H1 (cell line): ENCODE measurements at regions not wholly inside any gene's neighbourhood (a gene's known extent, or its start where the extent isn't known, plus 50 kb on each side); places are given as distances from the start of the nearest gene placed in this dataset.

Experiments
- CTCF ChIA-PET: fragments of 300-600 bp; sonication (Branson Sonifier 250); formaldehyde crosslinking; loops from one replicate; lab custom pipeline; 2021; ENCODE audit not compliant: partially characterized antibody; lab: Charles Lee
- POLR2A ChIA-PET: fragments of 300-600 bp; sonication (Branson Sonifier 250); formaldehyde crosslinking; loops from one replicate; lab custom pipeline; 2021; ENCODE audit warnings: inconsistent platforms; ENCODE audit not compliant: partially characterized antibody; lab: Charles Lee
- DNase-seq, 2 experiments: peaks; one replicate each; pipeline versions ENCODE4 v3.0.0 to v3.0.0-alpha.2; 2010 to 2022; ENCODE audit warnings: low spot score in 2 of 2, low read depth in 1 of 2, mixed read lengths in 1 of 2
- FAIRE-seq: peaks from 2 replicates; lab custom pipeline; 2011; peaks lifted over from hg19 to GRCh38; lab: Jason Lieb, UNC
- H2AFZ ChIP-seq: 2 replicates; pipeline ENCODE4 v1.8.1; 2012; ENCODE audit warnings: low read length, inconsistent platforms
- H2AK5ac ChIP-seq: 2 replicates; pipeline ENCODE4 v1.6.1; 2013; ENCODE audit warnings: low read depth, low read length
- H2BK120ac ChIP-seq: replicated peaks from 2 replicates; pipeline ENCODE3; 2013; ENCODE audit warnings: low read depth, low read length, inconsistent platforms
- H2BK12ac ChIP-seq: 2 replicates; pipeline ENCODE4 v1.6.1; 2013; ENCODE audit warnings: low read depth, low read length
- H2BK15ac ChIP-seq: 2 replicates; pipeline ENCODE4 v1.6.1; 2013; ENCODE audit warnings: low read length
- H2BK20ac ChIP-seq: 2 replicates; pipeline ENCODE4 v1.6.1; 2013; ENCODE audit warnings: low read length
- H2BK5ac ChIP-seq: 2 replicates; pipeline ENCODE4 v1.6.1; 2013; ENCODE audit warnings: low read depth, low read length
- H3K14ac ChIP-seq: 2 replicates; pipeline ENCODE4 v1.6.1; 2013; ENCODE audit warnings: inconsistent platforms; ENCODE audit not compliant: insufficient read length
- H3K18ac ChIP-seq: 2 replicates; pipeline ENCODE4 v1.6.1; 2013; ENCODE audit warnings: low read length; ENCODE audit errors: extremely low read depth
- H3K23ac ChIP-seq: 2 replicates; pipeline ENCODE4 v1.6.1; 2013; ENCODE audit warnings: inconsistent platforms; ENCODE audit not compliant: insufficient read length
- H3K23me2 ChIP-seq: 2 replicates; pipeline ENCODE4 v1.6.1; 2013; ENCODE audit warnings: low read depth, low read length
- H3K27ac ChIP-seq: 2 replicates; pipeline ENCODE4 v1.6.1; 2011; ENCODE audit warnings: low read depth, low read length, inconsistent platforms
- H3K27me3 ChIP-seq, 4 experiments: replicated peaks in 1 of 4; 1 replicate in 1 of 4; 2 replicates in 3 of 4; pipeline versions ENCODE4 v1.6.1 to v1.8.1; 2011 to 2013; ENCODE audit warnings: low read length in 3 of 4, mild to moderate bottlenecking in 3 of 4, inconsistent platforms in 2 of 4, mixed read lengths in 2 of 4, moderate library complexity in 1 of 4; ENCODE audit not compliant: control insufficient read depth in 3 of 4, insufficient read depth in 3 of 4; ENCODE audit errors: extremely low read depth in 1 of 4
- H3K36me3 ChIP-seq, 4 experiments: 2 replicates each; pipeline versions ENCODE4 v1.6.1 to v1.8.1; 2011 to 2013; ENCODE audit warnings: mild to moderate bottlenecking in 4 of 4, low read length in 3 of 4, moderate library complexity in 2 of 4, control low read depth in 1 of 4, inconsistent platforms in 1 of 4; ENCODE audit not compliant: insufficient read depth in 4 of 4, control insufficient read depth in 2 of 4
- H3K4ac ChIP-seq: replicated peaks from 2 replicates; pipeline ENCODE3; 2013; ENCODE audit warnings: low read length, low read depth, mixed read lengths, inconsistent platforms; ENCODE audit not compliant: insufficient read length
- H3K4me1 ChIP-seq, 4 experiments: replicated peaks in 1 of 4; 1 replicate in 1 of 4; 2 replicates in 3 of 4; pipeline versions ENCODE4 v1.6.1 to v1.8.1; 2011 to 2013; ENCODE audit warnings: low read length in 3 of 4, inconsistent platforms in 2 of 4, mixed read lengths in 1 of 4; ENCODE audit not compliant: insufficient read depth in 4 of 4, control insufficient read depth in 3 of 4
- H3K4me2 ChIP-seq, 2 experiments: 2 replicates each; pipeline versions ENCODE4 v1.6.1 to v1.8.1; 2011 to 2013; ENCODE audit warnings: low read depth in 2 of 2, low read length in 2 of 2, control low read depth in 1 of 2, inconsistent platforms in 1 of 2, mild to moderate bottlenecking in 1 of 2; ENCODE audit not compliant: insufficient read depth in 1 of 2
- H3K4me3 ChIP-seq, 4 experiments: fragments of 200-600, 300-600 bp in 1 of 4; sonication (generic), shearing (Covaris generic), sonication (Bioruptor Twin) in 1 of 4; 2 replicates each; pipeline versions ENCODE4 v1.5.1 to v1.8.1; 2011 to 2016; ENCODE audit warnings: low read length in 4 of 4, low read depth in 3 of 4, control low read depth in 2 of 4, inconsistent platforms in 2 of 4, mild to moderate bottlenecking in 2 of 4, mixed read lengths in 1 of 4, moderate library complexity in 1 of 4; ENCODE audit not compliant: insufficient read depth in 2 of 4; ENCODE audit errors: extremely low read depth in 1 of 4
- H3K56ac ChIP-seq: replicated peaks from 2 replicates; pipeline ENCODE3; 2013; ENCODE audit warnings: low read depth, mild to moderate bottlenecking, mixed read lengths, low read length, inconsistent platforms; ENCODE audit not compliant: insufficient read length
- H3K79me1 ChIP-seq: 2 replicates; pipeline ENCODE4 v1.6.1; 2013; ENCODE audit warnings: low read depth, low read length, control low read depth
- H3K79me2 ChIP-seq, 2 experiments: 2 replicates each; pipeline versions ENCODE4 v1.6.1 to v1.8.1; 2012 to 2013; ENCODE audit warnings: low read length in 2 of 2, mild to moderate bottlenecking in 2 of 2, inconsistent platforms in 1 of 2; ENCODE audit not compliant: insufficient read depth in 2 of 2, control insufficient read depth in 1 of 2
- H3K9ac ChIP-seq, 4 experiments: replicated peaks in 1 of 4; 1 replicate in 1 of 4; 2 replicates in 3 of 4; pipeline versions ENCODE4 v1.6.1 to v1.8.1; 2011 to 2013; ENCODE audit warnings: low read depth in 3 of 4, low read length in 3 of 4, control low read depth in 2 of 4, mild to moderate bottlenecking in 2 of 4, moderate library complexity in 2 of 4, inconsistent platforms in 1 of 4; ENCODE audit errors: extremely low read depth in 1 of 4
- H3K9me3 ChIP-seq, 2 experiments: 2 replicates each; pipeline versions ENCODE4 v1.6.1 to v1.8.1; 2012 to 2013; ENCODE audit warnings: mild to moderate bottlenecking in 2 of 2, moderate library complexity in 2 of 2, control low read depth in 1 of 2, inconsistent platforms in 1 of 2, low read depth in 1 of 2, low read length in 1 of 2, mixed read lengths in 1 of 2; ENCODE audit not compliant: insufficient read depth in 2 of 2
- H4K20me1 ChIP-seq, 2 experiments: replicated peaks in 1 of 2; 2 replicates each; pipeline versions ENCODE3 to v1.8.1; 2011 to 2013; ENCODE audit warnings: inconsistent platforms in 2 of 2, low read length in 2 of 2, mild to moderate bottlenecking in 1 of 2; ENCODE audit not compliant: insufficient read depth in 2 of 2, control insufficient read depth in 1 of 2
- H4K5ac ChIP-seq: 2 replicates; pipeline ENCODE4 v1.6.1; 2013; ENCODE audit warnings: low read length, low read depth, mixed read lengths, inconsistent platforms; ENCODE audit not compliant: insufficient read length
- H4K8ac ChIP-seq: 2 replicates; pipeline ENCODE4 v1.8.0; 2013; ENCODE audit warnings: mild to moderate bottlenecking, moderate library complexity, low read length, inconsistent platforms; ENCODE audit not compliant: insufficient read depth; ENCODE audit errors: extremely low read depth
- H4K91ac ChIP-seq: replicated peaks from 2 replicates; pipeline ENCODE3; 2013; ENCODE audit warnings: low read length, mixed read lengths, inconsistent platforms; ENCODE audit not compliant: insufficient read length
- BACH1 ChIP-seq: IDR thresholded peaks from 2 replicates; pipeline ENCODE4 v1.6.1; 2012; ENCODE audit warnings: low read length, improper control_type of control experiment
- EGR1 ChIP-seq: IDR thresholded peaks from 2 replicates; pipeline ENCODE4 v1.6.1; 2011; ENCODE audit warnings: low read depth, low read length, borderline replicate concordance
- NANOG ChIP-seq: IDR thresholded peaks from 2 replicates; pipeline ENCODE4 v1.6.1; 2011; ENCODE audit warnings: low read length, low read depth, mild to moderate bottlenecking, inconsistent platforms; ENCODE audit not compliant: insufficient read depth, poor library complexity, severe bottlenecking
- RFX5 ChIP-seq: IDR thresholded peaks from 2 replicates; pipeline ENCODE4 v1.6.1; 2011; ENCODE audit warnings: low read depth, low read length, improper control_type of control experiment, borderline replicate concordance
- WGBS, 2 experiments: shearing (Covaris generic) in 1 of 2; methylation state at CpG; one replicate each; pipeline versions ENCODE4 v1.1.6 to v1.1.7; 2013 to 2015; ENCODE audit warnings: low lambda C conversion rate in 2 of 2, mixed read lengths in 2 of 2, inconsistent platforms in 1 of 2, low coverage in 1 of 2, missing lambda C conversion rate in 1 of 2; ENCODE audit not compliant: insufficient replicate concordance in 2 of 2, insufficient coverage in 1 of 2, insufficient read length in 1 of 2; ENCODE audit errors: extremely low coverage in 1 of 2, missing lambda C conversion rate in 1 of 2; 5-methylcytosine and 5-hydroxymethylcytosine counted together

GRCh38 chrX:140431521-140431920, 73.3 kb downstream of the SOX3 start:
- Histone ChIP-seq H3K4me2 (no peak overlapping the region), H3K79me2 (no peaks in the 10 kb centered on the region), H2AK5ac (no peak overlapping the region), H2BK5ac (no peak overlapping the region), H3K23me2 (no peaks in the 10 kb centered on the region), H3K4me3 (no peak overlapping the region), H3K56ac (no peak overlapping the region), H3K14ac (no peak overlapping the region), H3K27ac (no peak overlapping the region), H3K4ac (no peak overlapping the region), H3K9ac (no peak overlapping the region), H3K18ac (no peak overlapping the region), H4K8ac (no peak overlapping the region), H3K79me1 (no peaks in the 10 kb centered on the region), H2BK12ac (no peak overlapping the region), H3K4me1 (peaks cover 0 to 3% (median 0%) of the 10 kb centered on the region in 4 experiments; a peak in 1 of 7 replicates), H4K20me1 (no peaks in the 10 kb centered on the region), H3K9me3 (no peaks in the 10 kb centered on the region), H4K91ac (no peak overlapping the region), H2AFZ (no peak overlapping the region), H2BK120ac (no peak overlapping the region), H4K5ac (no peak overlapping the region), H2BK20ac (no peak overlapping the region), H2BK15ac (no peak overlapping the region), H3K27me3 (no peaks in the 10 kb centered on the region), H3K36me3 (no peaks in the 10 kb centered on the region), H3K23ac (no peak overlapping the region)
- WGBS, 2 experiments: 91% methylated on average over 4 of the region's 5 CpGs; no CpG with 5 or more reads in 1 of the 2 experiments
- CTCF ChIA-PET: no interaction called here
- no peak for DNase-seq
- FAIRE-seq: no peak
- POLR2A ChIA-PET: no interaction called here
- TF ChIP-seq EGR1 (no peak), RFX5 (no peak), BACH1 (no peak), NANOG (no peak)
